NCI-H1092 (cell line): ENCODE measurements at regions not wholly inside any gene's neighbourhood (a gene's known extent, or its start where the extent isn't known, plus 50 kb on each side); places are given as distances from the start of the nearest gene placed in this dataset.
"Not testable (repeated sequence)": the region's sequence is repeated elsewhere in the genome, so short reads cannot be mapped to it uniquely, and the experiment has no call there.

Source experiments
- DNase-seq: peaks from one replicate; lab custom pipeline; 2025; lab: John Stamatoyannopoulos, UW

GRCh38 chr1:81738875-81739274 is 61.9 kb upstream of the ADGRL2 start:
- DNase-seq = no peak

- DNase-seq = no peak
Measured at GRCh38 chr1:81733480-81733879, 67.3 kb upstream of the ADGRL2 start.

GRCh38 chr1:81731989-81732388 is 68.7 kb upstream of the ADGRL2 start:
- DNase-seq = no peak

- DNase-seq = no peak
Measured at GRCh38 chr1:81730881-81731280, 69.9 kb upstream of the ADGRL2 start.

GRCh38 chr1:81730299-81730698 is 70.4 kb upstream of the ADGRL2 start:
- DNase-seq = not testable (repeated sequence)

- DNase-seq = no peak
Measured at GRCh38 chr1:81729818-81730217, 70.9 kb upstream of the ADGRL2 start.

GRCh38 chr1:81729239-81729638 is 71.5 kb upstream of the ADGRL2 start:
- no peak for DNase-seq

GRCh38 chr1:81725823-81726222 is 74.9 kb upstream of the ADGRL2 start:
- DNase-seq = no peak

GRCh38 chr1:81722631-81723328 is 78.0 kb upstream of the ADGRL2 start:
- not testable (repeated sequence) for DNase-seq

GRCh38 chr1:81720256-81720655 is 80.5 kb upstream of the ADGRL2 start:
- DNase-seq = not testable (repeated sequence)

- DNase-seq = no peak
Measured at GRCh38 chr1:81717230-81717629, 83.5 kb upstream of the ADGRL2 start.

GRCh38 chr1:81715391-81715790 is 85.3 kb upstream of the ADGRL2 start:
- no peak for DNase-seq

- no peak for DNase-seq
Measured at GRCh38 chr1:81714636-81715035, 86.1 kb upstream of the ADGRL2 start.

GRCh38 chr1:81712425-81712824 is 88.3 kb upstream of the ADGRL2 start:
- DNase-seq = no peak

- DNase-seq = no peak
Measured at GRCh38 chr1:81710857-81711256, 89.9 kb upstream of the ADGRL2 start.

GRCh38 chr1:81708250-81708649 is 92.5 kb upstream of the ADGRL2 start:
- no peak for DNase-seq

GRCh38 chr1:81706650-81707435 is 93.9 kb upstream of the ADGRL2 start:
- DNase-seq = no peak

GRCh38 chr1:81703756-81704463 is 96.8 kb upstream of the ADGRL2 start:
- no peak for DNase-seq

GRCh38 chr1:81703391-81703755 is 97.4 kb upstream of the ADGRL2 start:
- DNase-seq = no peak

GRCh38 chr1:81702903-81703302 is 97.8 kb upstream of the ADGRL2 start:
- DNase-seq = no peak

- no peak for DNase-seq
Measured at GRCh38 chr1:81702079-81702715, 98.5 kb upstream of the ADGRL2 start.

GRCh38 chr1:81700728-81701470 is 99.8 kb upstream of the ADGRL2 start:
- DNase-seq = no peak
